Hematopoietic multipotent progenitor cell treated with erythropoietin and hydrocortisone succinate and interleukin-3 and kit ligand, for 6 days (in vitro differentiated cells): ENCODE measurements at regions not wholly inside any gene's neighbourhood (a gene's known extent, or its start where the extent isn't known, plus 50 kb on each side); places are given as distances from the start of the nearest gene placed in this dataset.
"Not testable (repeated sequence)": the region's sequence is repeated elsewhere in the genome, so short reads cannot be mapped to it uniquely, and the experiment has no call there.

Experiments
- DNase-seq: peaks from one replicate; pipeline ENCODE4 v3.0.0-alpha.2; 2015

DNA sequence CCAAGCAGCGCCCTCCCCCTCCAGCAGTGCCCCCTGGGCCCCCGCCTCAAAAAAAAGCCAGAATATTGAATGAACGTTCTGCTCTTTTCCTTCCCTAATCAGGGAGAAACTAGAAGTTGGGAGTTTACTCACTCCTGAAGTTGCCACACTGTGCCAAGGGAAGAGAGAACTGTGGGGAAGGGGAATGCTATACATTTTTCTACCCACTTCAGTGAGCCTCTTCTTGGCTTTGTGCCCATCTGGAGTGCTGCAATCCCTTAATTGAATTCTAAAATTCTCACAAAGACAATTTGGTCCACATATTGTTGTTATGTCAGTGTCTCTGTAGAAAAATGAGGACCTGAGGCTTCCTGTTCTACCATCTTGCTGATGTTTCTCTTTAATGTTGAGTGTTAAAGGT is 443.7 kb downstream of the DIRAS2 start:
- no peak for DNase-seq

DNA sequence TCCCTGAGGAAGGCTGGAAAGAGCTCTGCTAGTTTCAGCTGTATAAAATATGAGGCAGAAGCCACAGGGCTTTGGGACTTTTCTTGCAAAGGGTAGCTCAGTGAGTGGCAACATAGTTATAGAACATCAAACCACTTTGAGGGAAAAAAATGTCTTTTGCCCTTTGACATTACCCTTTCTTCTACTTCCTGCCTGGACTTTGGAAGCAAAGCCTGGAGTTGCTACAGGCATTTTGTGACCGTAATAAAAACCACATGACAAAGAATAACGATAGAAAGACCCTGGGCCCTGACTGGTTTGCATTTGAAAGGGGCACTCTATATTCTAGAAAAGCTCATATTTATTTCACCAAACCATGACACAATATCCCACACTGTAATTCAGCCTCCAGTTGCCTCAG is 440.9 kb downstream of the DIRAS2 start:
- DNase-seq: no peak

DNA sequence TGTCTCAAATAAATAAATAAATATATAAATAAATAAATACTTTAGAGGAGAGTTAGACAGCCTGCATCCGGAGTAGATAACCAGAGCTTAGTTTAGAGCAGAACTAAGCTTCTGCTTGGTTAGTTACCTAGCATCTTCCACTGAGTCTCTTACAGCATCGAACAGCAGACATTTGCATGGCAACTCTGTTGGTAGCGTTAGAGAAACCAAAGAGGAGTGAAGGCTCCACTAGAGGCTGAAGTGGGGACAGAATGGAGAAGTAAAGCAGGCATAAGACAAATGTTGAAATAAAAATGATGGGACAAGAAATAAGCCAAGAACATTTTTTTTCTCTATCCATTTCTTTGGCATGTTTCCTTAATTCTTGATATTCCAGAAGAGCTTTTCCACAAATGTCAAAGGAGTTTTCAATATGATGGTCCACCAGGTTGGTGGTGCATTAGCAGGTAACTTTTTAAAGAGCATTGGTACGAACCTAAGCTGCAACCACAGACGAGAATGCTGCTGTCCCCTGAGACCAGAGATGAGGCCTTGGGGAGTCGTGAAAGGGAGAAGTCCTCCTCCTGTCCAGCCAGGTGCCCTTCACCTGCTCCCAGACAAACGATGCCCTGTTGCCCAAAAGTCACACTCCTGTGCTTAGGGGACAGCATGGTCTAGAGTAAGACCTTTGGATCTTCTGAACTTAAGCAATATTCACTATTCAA is 438.3 kb downstream of the DIRAS2 start:
- DNase-seq: no peak

DNA sequence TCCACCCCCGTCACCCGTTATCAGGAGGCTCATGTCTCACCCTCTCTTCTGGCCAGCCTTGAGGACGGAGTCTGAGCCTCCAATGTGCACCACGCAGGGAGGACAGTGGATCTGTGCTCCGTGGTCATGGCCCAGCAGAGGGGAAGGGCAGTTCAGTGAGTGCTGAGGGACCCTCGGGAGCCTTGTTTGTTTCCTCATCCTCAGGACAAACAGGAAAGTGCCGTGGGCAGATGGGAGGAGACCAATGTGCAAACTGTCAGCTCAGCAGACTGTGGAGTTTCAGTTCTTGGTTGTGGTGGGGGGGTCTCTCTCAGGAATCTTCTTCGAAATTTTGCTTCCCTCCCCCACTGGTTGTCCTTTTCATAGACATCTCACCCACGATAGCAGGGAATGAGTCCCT is 429.6 kb downstream of the DIRAS2 start:
- DNase-seq: not testable (repeated sequence)

DNA sequence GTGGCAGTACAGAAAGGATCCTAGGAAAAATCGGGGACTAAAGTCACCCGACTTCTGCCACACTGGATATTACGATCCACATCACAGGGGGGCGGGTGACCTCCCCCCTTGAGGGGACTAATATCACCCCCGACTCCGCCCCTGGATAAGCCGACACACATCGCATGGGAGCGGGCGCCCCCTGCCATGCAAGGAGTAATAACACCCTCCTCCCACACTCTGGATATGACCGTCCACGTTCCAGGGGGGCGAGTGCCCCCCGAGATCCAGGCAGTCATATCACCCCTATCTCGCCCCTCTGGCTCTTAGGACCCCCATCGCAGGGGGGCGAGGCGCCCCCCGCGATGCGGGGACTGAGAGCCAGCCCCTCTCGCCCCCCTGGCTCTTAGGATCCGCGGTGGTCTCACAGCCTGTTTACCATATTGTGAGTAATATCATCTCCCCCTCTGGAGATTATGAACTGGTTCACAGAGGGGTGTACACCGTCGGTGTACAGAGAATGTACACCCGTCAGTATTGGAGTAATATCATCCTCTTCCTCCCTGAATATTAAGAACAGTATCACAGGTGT is 423.0 kb downstream of the DIRAS2 start:
- DNase-seq: peak; percentile 42

DNA sequence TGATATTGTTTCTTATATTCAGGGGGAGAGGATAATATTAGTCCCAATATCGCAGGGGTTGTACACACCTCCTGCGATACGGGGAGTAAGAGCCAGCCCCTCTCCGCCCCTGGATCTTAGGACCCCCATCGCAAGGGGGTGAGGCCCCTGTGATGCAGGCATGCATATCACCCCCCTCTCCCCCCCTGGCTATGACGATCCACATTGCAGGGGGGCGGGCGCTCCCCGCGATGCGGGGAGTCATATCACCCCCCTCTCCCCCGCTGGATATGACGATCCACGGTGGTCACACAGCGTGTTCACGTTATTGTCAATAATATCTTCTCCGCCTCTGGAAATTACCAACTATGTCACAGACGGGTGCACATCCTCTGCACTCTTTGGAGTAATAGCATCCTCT is 420.7 kb downstream of the DIRAS2 start:
- not testable (repeated sequence) for DNase-seq

DNA sequence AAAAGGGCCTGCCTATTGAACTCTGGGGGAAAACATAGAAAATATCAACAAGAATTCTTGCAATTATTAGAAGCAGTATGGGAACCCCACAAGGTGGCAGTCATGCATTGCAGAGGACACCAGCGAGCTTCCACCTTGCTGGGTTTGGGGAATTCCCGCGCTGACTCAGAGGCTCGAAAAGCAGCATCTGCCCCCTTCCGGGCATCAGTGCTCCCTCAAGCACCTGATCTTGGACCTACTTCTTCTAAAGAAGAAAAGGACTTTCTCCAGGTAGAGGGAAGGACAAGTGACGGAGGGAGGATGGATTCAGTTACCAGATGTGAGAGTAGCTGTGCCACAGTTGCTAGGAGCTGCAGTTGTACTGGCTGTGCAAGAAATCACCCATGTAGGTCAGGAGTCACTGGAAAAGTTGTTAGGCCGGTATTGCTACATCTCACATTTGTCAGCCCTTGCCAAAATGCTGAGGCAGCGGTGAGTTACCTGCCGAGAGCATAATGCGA is 415.7 kb downstream of the DIRAS2 start:
- DNase-seq: peak; percentile 51

DNA sequence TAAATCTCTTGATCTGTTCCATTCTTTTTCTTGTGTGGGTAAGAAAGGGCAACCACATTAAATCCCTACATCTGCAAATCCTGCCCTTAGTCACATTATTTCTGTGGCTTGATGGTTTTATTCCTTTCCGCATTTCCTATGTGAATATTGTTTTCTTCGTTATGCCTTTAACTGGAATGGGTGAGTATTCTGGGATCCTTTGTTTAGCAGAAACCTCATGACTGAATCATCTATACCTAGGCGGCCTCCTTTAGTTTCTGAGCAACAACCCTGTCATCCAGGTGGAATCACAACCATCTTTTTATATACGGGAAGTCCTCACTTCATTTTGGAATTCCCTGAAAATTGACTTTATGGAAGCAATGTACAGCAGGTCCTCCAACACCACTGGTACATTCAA is 409.5 kb downstream of the DIRAS2 start:
- DNase-seq: not testable (repeated sequence)

DNA sequence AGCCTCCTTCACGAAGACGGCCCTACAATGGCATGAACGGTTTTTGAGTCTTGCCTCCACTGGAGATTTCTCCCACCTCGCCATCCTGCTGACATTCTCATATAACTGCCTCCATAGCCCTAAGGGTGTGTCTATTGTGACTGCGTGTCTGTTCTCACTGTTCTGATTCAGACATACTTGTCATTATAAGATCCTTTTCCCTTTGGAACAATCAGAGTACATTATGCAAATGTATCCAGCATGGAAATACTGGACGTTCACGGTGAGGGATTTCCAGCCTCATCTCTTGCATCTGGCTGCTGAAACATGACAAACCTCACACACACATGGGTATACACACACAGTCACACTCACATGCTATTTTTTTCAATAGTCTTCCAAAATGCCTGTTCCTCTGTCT is 402.1 kb downstream of the DIRAS2 start:
- no peak for DNase-seq

DNA sequence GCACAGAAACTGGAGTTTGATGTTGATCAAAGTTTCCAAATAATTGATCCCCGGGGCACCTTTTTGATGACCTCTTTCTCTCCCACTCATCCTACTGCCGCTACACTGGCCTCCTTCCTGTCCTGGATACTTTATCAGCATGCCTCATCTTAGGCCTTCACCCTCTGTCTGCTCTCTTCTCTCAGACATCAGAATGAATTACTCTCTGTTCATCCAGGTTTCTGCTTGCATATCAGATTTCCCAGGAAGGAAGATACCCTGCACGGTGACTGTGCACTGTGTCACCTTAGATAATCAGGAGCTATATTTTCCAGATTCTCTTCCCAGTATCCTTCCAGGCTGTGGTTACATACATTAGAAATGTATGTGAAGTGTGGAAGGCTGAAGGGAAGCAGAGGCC is 397.0 kb downstream of the DIRAS2 start:
- no peak for DNase-seq

DNA sequence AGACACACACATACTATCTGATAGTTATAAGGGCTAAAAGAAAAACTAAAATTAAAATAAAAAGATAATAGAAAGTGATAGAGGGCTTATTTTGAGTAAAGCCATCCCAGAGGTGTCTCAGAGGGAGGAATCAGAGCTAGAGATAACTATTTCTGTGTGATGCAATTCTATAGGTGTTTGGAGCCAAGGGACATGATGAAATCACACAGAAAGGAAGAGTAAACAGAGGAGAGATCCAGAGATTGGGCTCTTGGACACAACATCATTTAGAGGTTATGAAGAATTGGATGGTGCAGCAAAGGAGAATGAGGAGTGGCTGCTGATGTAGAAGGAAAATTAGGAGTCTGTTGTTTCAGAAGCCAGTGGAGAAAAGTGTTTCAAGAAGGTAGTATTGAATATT is 393.5 kb downstream of the DIRAS2 start:
- no peak for DNase-seq

DNA sequence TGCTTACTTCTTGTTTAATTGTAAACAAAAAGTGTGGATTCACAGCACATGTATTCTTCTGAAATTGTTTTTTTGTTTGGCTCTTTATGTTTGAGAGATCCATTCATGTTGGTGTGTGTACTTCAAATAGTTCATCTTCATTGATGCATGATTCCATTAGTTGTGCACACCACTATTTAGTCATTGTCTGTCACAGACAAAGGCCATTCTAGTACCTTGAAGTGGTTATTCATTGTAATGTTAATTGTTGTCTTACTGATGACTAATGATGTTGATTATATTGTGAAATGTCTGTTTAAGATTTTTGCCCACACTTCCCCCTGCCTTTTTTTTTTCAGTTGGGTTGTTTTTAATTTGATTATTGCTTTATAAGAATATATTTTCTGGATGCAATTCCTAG is 391.3 kb downstream of the DIRAS2 start:
- DNase-seq: no peak

DNA sequence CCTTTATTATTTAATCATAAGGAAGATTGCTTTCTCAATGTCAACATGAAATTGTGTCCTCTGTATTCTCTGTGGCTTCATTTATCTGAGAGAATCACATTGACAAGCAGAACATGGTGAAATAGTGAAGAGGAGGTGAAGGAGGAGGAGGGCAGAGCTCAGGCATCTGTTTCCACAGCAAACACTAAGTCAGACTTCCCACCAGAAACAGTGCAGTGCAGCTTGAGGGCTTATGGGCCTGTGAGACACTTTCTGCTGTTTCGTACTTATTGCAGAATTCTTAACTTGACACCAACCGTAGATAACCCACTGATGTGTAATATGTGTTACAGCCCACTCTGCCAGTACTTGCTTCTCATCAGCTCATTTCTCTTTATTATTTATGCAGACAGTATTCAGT is 386.3 kb downstream of the DIRAS2 start:
- peak; percentile 4 for DNase-seq

DNA sequence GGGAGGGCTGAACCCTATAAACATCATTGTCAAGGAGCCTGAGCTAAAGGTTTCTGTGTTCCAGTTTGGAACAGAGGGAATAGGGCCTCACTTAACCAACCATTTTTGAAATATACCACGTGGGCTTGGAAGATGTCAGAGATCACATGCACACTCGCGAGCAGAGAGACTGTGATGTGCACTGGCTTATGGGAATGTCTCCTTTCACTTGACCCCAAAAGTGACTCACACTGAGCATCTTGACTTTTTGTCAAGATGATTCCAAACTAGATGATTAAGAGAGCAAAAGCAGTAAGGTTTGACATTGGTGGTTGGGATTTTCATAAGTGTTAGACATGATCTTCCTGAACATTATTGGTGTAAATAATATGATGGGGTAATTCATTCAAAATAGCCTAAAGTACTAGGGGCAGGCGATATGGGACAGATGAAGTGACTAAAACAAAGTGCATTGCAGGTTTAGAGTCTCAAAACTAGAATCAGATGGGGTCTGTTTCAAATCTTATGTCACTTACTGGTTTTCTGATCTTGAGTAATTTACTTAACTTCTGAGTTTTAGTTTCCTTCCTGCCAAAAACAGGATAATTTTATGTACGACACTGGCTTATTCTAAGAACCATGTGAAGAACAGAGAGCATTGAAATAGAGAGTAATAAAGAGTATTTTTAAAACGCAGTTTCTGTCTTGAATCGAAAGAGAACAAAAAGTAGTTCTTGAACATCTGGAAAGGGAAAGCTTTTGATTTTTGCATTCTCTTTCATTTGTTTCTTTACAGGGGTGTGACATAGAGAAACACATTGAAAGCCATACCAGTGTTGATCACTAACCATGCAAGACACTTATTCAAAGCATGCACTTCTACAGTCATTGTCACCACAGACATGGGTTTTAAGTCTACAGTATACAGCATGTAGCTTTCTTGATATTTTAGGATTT is 383.0 kb downstream of the DIRAS2 start:
- no peak for DNase-seq

DNA sequence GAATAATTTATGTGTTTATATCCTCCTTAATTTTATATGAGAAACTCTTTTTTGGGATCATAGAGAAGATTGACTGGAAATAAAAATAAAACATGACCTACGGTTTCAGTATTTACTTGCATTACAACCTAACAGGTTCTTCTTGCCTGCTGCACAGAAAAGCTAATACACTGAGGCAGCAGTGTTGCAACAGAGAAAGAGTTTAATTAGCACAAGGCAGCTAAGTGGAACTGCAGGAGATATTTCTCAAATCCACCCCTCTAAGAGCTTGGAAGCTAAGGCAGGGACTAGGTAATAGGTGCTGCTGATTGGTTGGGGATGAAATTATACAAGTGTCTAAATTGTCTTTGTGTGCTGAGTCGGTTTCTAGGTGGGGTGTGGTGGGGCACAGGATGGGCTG is 380.9 kb downstream of the DIRAS2 start:
- DNase-seq: no peak

DNA sequence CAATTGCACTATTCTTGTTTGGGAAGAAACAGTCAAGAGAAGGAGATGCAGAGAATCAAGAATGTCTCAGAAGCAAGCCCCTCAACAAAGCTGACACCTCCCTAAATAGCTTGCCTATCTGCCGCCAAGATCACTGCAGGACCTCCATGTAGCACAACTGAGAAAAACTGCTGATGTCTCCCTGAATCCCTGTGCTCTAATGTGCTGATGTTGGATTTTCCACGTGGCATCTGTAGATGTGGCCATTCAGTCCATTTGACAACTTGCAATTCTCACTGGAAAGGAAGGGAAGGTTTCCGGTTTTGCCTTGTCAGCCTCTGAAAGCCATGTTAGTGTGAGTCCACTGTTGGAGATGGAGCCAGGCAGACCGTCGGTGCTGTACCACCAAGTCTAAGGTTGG is 374.0 kb downstream of the DIRAS2 start:
- no peak for DNase-seq

DNA sequence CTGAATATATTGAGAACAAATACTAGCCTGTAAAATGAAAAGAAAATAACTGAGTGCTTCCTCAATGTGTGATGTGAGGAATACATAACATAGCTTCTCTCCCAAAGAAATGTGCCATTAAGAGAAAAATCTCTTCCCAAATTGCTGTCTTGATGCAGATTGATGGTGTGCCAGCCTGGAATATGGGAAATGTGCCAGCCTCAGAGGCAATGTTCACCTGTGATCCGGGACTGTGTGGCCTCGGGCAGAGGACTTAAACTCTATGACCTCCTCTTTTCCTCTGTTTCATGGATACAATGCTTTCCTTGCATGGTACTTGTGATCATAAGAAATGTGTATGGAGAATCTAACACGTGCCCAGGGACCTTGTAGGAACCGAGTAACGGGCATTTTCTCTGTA is 370.9 kb downstream of the DIRAS2 start:
- DNase-seq: no peak

DNA sequence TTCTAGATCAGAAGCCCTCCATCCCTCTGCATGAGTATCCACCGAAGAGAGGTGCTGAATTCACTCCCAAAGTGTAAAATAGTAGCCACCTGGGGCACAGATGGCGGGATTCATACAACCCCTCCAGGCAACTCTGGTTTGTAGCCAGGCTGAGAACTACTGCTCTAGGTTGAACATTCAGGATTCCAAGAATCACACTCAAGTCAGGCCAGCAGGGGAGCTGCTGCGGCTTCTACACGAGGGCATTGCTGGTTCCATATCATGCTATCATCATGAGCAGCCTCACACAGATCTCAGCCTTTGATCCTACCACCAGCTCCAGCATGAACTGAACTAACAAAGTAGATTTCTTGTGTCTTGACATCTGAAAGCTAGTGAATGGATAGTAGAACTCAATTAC is 367.9 kb downstream of the DIRAS2 start:
- no peak for DNase-seq

DNA sequence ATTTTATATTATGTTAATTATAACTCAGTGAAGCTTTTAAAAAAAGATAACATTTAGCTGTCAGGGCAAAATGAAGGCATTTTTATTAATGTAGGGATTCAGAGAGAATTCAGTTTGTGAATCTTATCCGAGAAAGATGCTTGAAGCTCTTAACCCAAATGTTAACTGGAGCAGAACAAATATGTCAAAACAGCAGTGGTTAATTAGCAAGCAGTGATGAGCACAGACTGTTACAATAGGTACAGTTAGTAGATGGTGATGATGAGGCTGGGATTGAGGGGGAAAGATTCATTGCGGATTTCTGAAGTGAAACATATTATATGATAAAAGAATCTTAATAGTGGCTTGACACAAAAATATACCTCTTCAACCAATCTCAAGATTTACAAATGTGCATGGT is 356.7 kb downstream of the DIRAS2 start:
- DNase-seq: no peak

DNA sequence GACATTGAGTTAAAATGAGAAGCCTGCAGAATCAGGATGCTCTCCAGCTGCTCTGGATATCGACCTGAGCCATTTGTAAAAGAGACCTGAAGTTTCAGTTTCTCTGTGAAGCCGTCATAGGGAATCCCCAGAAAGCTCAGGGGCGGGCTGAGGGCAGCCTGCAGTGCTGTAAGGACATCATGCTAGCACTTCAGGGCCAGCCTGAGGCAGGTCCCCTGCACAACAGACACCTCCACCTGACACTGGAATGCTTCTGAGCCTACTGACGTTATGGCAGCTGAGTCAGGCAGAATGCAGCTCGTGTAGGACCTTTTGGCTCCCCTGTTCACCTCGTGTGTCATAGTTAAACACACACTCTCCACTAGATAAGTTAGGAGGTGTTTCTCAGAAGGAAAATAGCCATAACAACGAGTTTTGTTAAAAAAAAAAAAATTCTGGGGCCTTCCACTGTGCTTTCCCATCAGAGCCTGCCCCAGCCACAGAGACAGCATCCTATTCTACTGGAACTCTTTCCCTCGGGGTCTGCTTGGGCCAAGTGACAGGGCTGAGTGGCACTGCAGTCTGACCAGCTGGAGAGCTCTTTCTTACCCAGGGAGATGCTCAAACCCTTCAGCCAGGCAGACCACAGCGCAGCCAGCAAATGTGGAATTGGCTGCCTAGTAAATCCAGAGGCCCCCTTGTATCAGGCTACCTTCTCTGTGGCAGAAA is 354.9 kb downstream of the DIRAS2 start:
- no peak for DNase-seq

DNA sequence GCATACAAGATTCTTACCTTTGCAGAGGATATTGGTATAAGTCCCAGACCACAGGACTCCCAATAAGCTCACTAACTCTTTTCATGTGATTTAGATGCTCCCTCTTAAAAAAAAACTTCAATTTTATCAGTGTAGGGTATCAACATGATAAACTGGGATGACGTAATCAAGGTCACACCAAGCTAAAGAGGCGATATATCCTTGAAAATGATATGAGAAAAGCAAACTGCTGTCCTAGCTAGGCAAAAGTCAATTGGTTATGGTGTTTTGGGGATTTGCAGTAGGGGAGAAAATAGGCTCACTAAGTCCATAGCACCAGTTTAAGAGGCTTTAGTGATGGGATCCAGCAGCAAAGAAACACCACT is 354.4 kb downstream of the DIRAS2 start:
- no peak for DNase-seq

DNA sequence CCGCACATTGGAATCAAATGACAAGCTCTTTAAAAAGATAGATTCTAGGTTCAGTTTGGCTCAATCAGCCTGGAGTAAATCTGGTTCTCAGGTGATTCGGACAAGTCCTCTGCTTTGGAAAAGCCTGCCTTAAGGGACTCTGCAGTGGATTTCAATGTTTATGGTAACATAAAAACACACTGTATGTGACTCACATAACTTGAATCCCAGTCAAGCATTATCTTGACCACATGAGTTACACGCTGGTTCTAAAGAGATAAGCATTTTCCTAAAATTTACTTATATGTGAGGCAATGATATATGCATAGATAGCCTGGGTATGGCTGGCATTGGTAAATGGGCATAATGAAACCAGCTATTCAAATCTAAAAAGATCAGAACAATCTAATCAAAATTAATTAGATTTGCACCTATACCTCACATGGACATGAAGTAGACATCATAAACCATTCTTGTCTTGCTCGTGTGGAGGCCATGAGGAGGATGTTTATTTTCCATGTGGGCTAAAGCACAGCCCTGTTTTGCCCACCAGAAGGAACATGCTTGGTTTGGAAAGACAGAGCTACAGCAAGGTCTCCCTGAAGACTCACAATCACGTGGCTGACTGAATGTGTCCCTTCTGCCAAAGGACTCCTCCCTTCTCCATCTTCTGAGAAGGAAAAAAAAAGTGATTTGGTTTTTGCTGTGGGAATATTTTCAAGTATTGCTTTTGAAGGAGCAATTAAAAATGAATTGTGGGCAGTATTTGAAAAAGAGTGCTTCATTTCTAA is 351.7 kb downstream of the DIRAS2 start:
- DNase-seq: no peak
